HepG2 (cell line): ENCODE measurements at regions not wholly inside any gene's neighbourhood (a gene's known extent, or its start where the extent isn't known, plus 50 kb on each side); places are given as distances from the start of the nearest gene placed in this dataset.

Experiments used
- ATF2 ChIP-seq: sonication (generic); formaldehyde crosslinking; IDR thresholded peaks from 2 replicates; pipeline ENCODE4 v1.4.0; 2020; ENCODE audit warnings: missing genetic modification reagents
- ATRX ChIP-seq: sonication (generic); formaldehyde crosslinking; IDR thresholded peaks from 2 replicates; pipeline ENCODE4 v1.4.0; 2020; ENCODE audit warnings: missing genetic modification reagents, borderline replicate concordance
- CBX2 ChIP-seq, 2 experiments: fragments of 200-600 bp in 1 of 2; sonication (generic); formaldehyde crosslinking in 1 of 2; IDR thresholded peaks; 2 replicates each; pipeline versions ENCODE4 v1.7.0 to v1.8.1; 2018 to 2022; ENCODE audit warnings: low read depth in 2 of 2, low read length in 1 of 2, mild to moderate bottlenecking in 1 of 2, missing genetic modification reagents in 1 of 2
- CCAR2 ChIP-seq: fragments of 200-400 bp; formaldehyde crosslinking; optimal IDR thresholded peaks from 2 replicates; pipeline ENCODE3; 2018; ENCODE audit warnings: low read depth, mild to moderate bottlenecking, low read length, moderate library complexity
- KAT7 ChIP-seq: IDR thresholded peaks from 2 replicates; pipeline ENCODE4 v1.6.1; 2018; ENCODE audit warnings: borderline replicate concordance, missing compliant biosample characterization
- KDM2A ChIP-seq: sonication (generic); formaldehyde crosslinking; IDR thresholded peaks from 2 replicates; pipeline ENCODE4 v1.4.0; 2020; ENCODE audit warnings: low read depth, missing genetic modification reagents, borderline replicate concordance
- KLF11 ChIP-seq: IDR thresholded peaks from 2 replicates; pipeline ENCODE4 v1.6.1; 2016; ENCODE audit warnings: missing compliant biosample characterization
- MYNN ChIP-seq: sonication (generic); formaldehyde crosslinking; IDR thresholded peaks from 2 replicates; pipeline ENCODE4 v1.4.0; 2020; ENCODE audit warnings: mild to moderate bottlenecking, low read depth, missing genetic modification reagents
- POLR2A ChIP-seq, 2 experiments: IDR thresholded peaks; 2 replicates each; pipeline ENCODE4 v1.6.1; 2011; ENCODE audit warnings: low read depth in 2 of 2, low read length in 2 of 2, mild to moderate bottlenecking in 1 of 2, moderate library complexity in 1 of 2; ENCODE audit not compliant: insufficient read depth in 1 of 2
- RCOR2 ChIP-seq: IDR thresholded peaks from 2 replicates; pipeline ENCODE4 v1.6.1; 2016; ENCODE audit warnings: missing biosample characterization, missing genetic modification reagents
- TBL1XR1 ChIP-seq: fragments of 150-350 bp; IDR thresholded peaks from 2 replicates; pipeline ENCODE4 v1.6.1; 2014; ENCODE audit warnings: borderline replicate concordance, low read length; ENCODE audit not compliant: partially characterized antibody
- ZBTB26 ChIP-seq: IDR thresholded peaks from 2 replicates; pipeline ENCODE4 v1.6.1; 2016; ENCODE audit warnings: missing compliant biosample characterization, missing genetic modification reagents, borderline replicate concordance
- ZKSCAN1 ChIP-seq: fragments of 150-350 bp; IDR thresholded peaks from 2 replicates; pipeline ENCODE4 v1.6.1; 2014; ENCODE audit warnings: low read length
- ZNF276 ChIP-seq: sonication (generic); formaldehyde crosslinking; IDR thresholded peaks from 2 replicates; pipeline ENCODE4 v1.4.0; 2020; ENCODE audit warnings: mild to moderate bottlenecking, low read depth, missing genetic modification reagents
- ZNF609 ChIP-seq: sonication (generic); formaldehyde crosslinking; IDR thresholded peaks from 2 replicates; pipeline ENCODE4 v1.4.0; 2020; ENCODE audit warnings: mild to moderate bottlenecking, missing genetic modification reagents, borderline replicate concordance
- ZNF644 ChIP-seq: IDR thresholded peaks from 2 replicates; pipeline ENCODE4 v1.6.1; 2016; ENCODE audit warnings: low read depth
- ZNF782 ChIP-seq: sonication (generic); formaldehyde crosslinking; IDR thresholded peaks from 2 replicates; pipeline ENCODE4 v1.4.0; 2020; ENCODE audit warnings: missing genetic modification reagents, mild to moderate bottlenecking, borderline replicate concordance
- ZSCAN22 ChIP-seq: sonication (generic); formaldehyde crosslinking; IDR thresholded peaks from 2 replicates; pipeline ENCODE4 v1.4.0; 2020; ENCODE audit warnings: mild to moderate bottlenecking, missing genetic modification reagents
- TF ChIP-seq, protein P1 (sequence below): IDR thresholded peaks from 2 replicates; pipeline ENCODE4 v1.6.1; 2016; ENCODE audit warnings: low read depth, control low read depth

- TF ChIP-seq, protein P1, sequence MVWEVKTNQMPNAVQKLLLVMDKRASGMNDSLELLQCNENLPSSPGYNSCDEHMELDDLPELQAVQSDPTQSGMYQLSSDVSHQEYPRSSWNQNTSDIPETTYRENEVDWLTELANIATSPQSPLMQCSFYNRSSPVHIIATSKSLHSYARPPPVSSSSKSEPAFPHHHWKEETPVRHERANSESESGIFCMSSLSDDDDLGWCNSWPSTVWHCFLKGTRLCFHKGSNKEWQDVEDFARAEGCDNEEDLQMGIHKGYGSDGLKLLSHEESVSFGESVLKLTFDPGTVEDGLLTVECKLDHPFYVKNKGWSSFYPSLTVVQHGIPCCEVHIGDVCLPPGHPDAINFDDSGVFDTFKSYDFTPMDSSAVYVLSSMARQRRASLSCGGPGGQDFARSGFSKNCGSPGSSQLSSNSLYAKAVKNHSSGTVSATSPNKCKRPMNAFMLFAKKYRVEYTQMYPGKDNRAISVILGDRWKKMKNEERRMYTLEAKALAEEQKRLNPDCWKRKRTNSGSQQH (CRISPR knock-in tag), result no peak
- TF ChIP-seq KAT7 (CRISPR knock-in tag) (no peak), KDM2A (CRISPR knock-in tag) (no peak), KLF11 (CRISPR knock-in tag) (no peak), RCOR2 (CRISPR knock-in tag) (0 out of 2 replicates have a peak, but pooled peaks have one; percentile 20), ZNF644 (CRISPR knock-in tag) (no peak), TBL1XR1 (peak; percentile 77), ZKSCAN1 (no peak), ZNF276 (no peak), ZNF609 (CRISPR knock-in tag) (no peak), ATRX (CRISPR knock-in tag) (no peak), ATF2 (CRISPR knock-in tag) (0 out of 2 replicates have a peak, but pooled peaks have one; percentile 57), ZNF782 (no peak), ZSCAN22 (CRISPR knock-in tag) (no peak), POLR2A (IDR thresholded peaks at IDR 0.05; ENCODE audit: insufficient read depth in 1 of 2, low read depth in 2 of 2, low read length in 2 of 2) (no peak), ZBTB26 (CRISPR knock-in tag) (no peak), MYNN (CRISPR knock-in tag) (no peak), CCAR2 (no peak), CBX2 (IDR thresholded peaks at IDR 0.05; ENCODE audit: low read depth, low read length) (no peak), CBX2 (CRISPR knock-in tag; IDR thresholded peaks at IDR 0.05; ENCODE audit: low read depth) (no peak)
These were observed 943.1 kb upstream of the LRRTM1 start (continued) for GRCh38 chr2:81247648-81248047.
